ENCODE measurements at regions not wholly inside any gene's neighbourhood (a gene's known extent, or its start where the extent isn't known, plus 50 kb on each side); places are given as distances from the start of the nearest gene placed in this dataset.

DNA sequence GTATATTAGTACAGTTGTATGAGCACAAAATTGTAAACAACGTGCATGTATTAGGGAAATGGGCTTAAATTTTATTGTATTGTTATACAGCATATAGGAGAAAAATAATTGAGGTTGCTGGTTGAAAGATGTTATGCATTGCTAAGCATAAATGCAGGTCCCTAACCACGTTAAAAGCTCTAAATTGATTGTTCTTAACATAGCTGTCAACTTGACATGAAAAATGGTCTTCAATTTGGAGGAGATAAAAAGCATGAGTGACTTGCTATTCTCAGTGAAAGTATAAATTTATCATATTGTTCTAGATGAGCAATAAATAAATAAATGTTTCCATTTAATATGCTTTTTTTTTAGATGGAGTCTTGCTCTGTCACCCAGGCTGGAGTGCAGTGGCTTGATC is 506.6 kb upstream of the ATXN7L3B start:
- TF ChIP-seq CTCF (optimal IDR thresholded peaks at IDR 0.05 in 1 of 3, IDR thresholded peaks at IDR 0.05 in 1 of 3, conservative IDR thresholded peaks at IDR 0.05 in 1 of 3; ENCODE audit: extremely low read depth in 1 of 3, insufficient read depth in 2 of 3, low read length in 3 of 3) (no peak), EZH2 (IDR thresholded peaks at IDR 0.05; ENCODE audit: low read length) (no peak)

All from keratinocyte (primary cell).